ENCODE measurements at regions not wholly inside any gene's neighbourhood (a gene's known extent, or its start where the extent isn't known, plus 50 kb on each side); places are given as distances from the start of the nearest gene placed in this dataset.

DNA sequence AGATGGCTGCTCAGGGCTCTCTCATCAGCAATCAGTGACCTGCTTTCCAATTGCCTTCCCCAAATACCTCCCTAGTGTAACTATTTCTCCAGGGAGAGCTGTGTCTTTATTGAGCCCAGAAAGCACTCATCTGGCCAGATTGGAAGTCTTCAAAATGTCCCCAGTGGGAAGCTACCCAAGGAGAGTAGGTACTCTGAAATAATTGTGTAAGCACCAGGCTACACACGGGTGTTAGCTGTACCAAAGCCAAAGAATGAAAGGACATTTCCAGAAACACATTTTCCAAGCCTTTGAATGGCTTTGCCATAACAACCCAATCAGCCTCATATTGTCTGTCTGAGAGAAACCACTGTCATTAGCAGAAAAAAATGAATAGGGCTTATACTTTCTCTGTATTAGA, 318.8 kb downstream of the FAM170A start:
- TF ChIP-seq GABPA (IDR thresholded peaks at IDR 0.05; ENCODE audit: low read depth) (no peak), YY1 (IDR thresholded peaks at IDR 0.05; ENCODE audit: low read depth) (no peak), GATA2 (CRISPR knock-in tag; IDR thresholded peaks at IDR 0.05) (no peak), JUND (IDR thresholded peaks at IDR 0.05) (no peak), RFX5 (IDR thresholded peaks at IDR 0.05; ENCODE audit: low read length) (no peak), RCOR1 (IDR thresholded peaks at IDR 0.05; ENCODE audit: low read length) (no peak), EP300 (IDR thresholded peaks at IDR 0.05; ENCODE audit: borderline replicate concordance in 1 of 2, low read depth in 1 of 2, low read length in 1 of 2) (no peak)
- no peak overlapping the region for H3K9ac ChIP-seq
- H3K9me3 ChIP-seq: no peaks in the 10 kb centered on the region
- WGBS (ENCODE audit: low lambda C conversion rate): 47% methylated on average over 1 of the region's 1 CpG
- no peak for DNase-seq
- H3K4me1 ChIP-seq (ENCODE audit: control insufficient read depth in 1 of 2, insufficient read depth in 2 of 2, low read depth in 1 of 2, low read length in 1 of 2): no peaks in the 10 kb centered on the region; a peak in 1 of 4 replicates
- no peak overlapping the region for H3K4me3 ChIP-seq (ENCODE audit: low read depth in 2 of 2, low read length in 1 of 2)
- no peak overlapping the region for H2AFZ ChIP-seq (ENCODE audit: low read depth)
- H3K27ac ChIP-seq (ENCODE audit: low read depth in 2 of 2, low read length in 1 of 2): no peak overlapping the region
- H4K20me1 ChIP-seq (ENCODE audit: insufficient read depth): no peaks in the 10 kb centered on the region
- H3K79me2 ChIP-seq (ENCODE audit: insufficient read depth): no peaks in the 10 kb centered on the region
- ChIA-PET POLR2A (no interaction called here), CTCF (interaction anchor here (1.4 kb wide), 1 partner anchor 10 kb away, joined by 3 read pairs; no protein-coding TSS in a partner anchor)
- H3K4me2 ChIP-seq: no peak overlapping the region
- H3K9me2 ChIP-seq: no peaks in the 10 kb centered on the region
- no peaks in the 10 kb centered on the region for H3F3A ChIP-seq (replicated peaks; ENCODE audit: insufficient read depth)
- H3K27me3 ChIP-seq (ENCODE audit: insufficient read depth): no peaks in the 10 kb centered on the region
- no peaks in the 10 kb centered on the region for H3K36me3 ChIP-seq (replicated peaks in 1 of 2; ENCODE audit: control insufficient read depth in 1 of 2, insufficient read depth in 2 of 2, low read length in 1 of 2)

- no peaks in the 10 kb centered on the region for H3K36me3 ChIP-seq (replicated peaks in 1 of 2; ENCODE audit: control insufficient read depth in 1 of 2, insufficient read depth in 2 of 2, low read length in 1 of 2)
- no peak overlapping the region for H3K27ac ChIP-seq (ENCODE audit: low read depth in 2 of 2, low read length in 1 of 2)
- no peak overlapping the region for H3K9ac ChIP-seq
- H3K9me3 ChIP-seq: no peaks in the 10 kb centered on the region
- no peak overlapping the region for H3K4me3 ChIP-seq (ENCODE audit: low read depth in 2 of 2, low read length in 1 of 2)
- DNase-seq: no peak
- H2AFZ ChIP-seq (ENCODE audit: low read depth): no peak overlapping the region
- POLR2A ChIA-PET: no interaction called here
- CTCF ChIA-PET: interaction anchor here (1.4 kb wide), 1 partner anchor 11 kb away, joined by 3 read pairs; no protein-coding TSS in a partner anchor
- H3K79me2 ChIP-seq (ENCODE audit: insufficient read depth): no peaks in the 10 kb centered on the region
- H3K4me1 ChIP-seq (ENCODE audit: control insufficient read depth in 1 of 2, insufficient read depth in 2 of 2, low read depth in 1 of 2, low read length in 1 of 2): no peaks in the 10 kb centered on the region
- H4K20me1 ChIP-seq (ENCODE audit: insufficient read depth): no peaks in the 10 kb centered on the region
- H3F3A ChIP-seq (replicated peaks; ENCODE audit: insufficient read depth): no peaks in the 10 kb centered on the region
- H3K9me2 ChIP-seq: no peaks in the 10 kb centered on the region
- TF ChIP-seq CTCF (IDR thresholded peaks at IDR 0.05) (no peak), EZH2phosphoT487 (IDR thresholded peaks at IDR 0.05; ENCODE audit: borderline replicate concordance, low read depth) (no peak), MEF2A (IDR thresholded peaks at IDR 0.05; ENCODE audit: borderline replicate concordance, low read depth) (no peak), SMC3 (IDR thresholded peaks at IDR 0.05; ENCODE audit: low read depth, low read length) (no peak), SIN3A (IDR thresholded peaks at IDR 0.05; ENCODE audit: borderline replicate concordance, low read depth, low read length) (no peak), RAD21 (IDR thresholded peaks at IDR 0.05; ENCODE audit: low read length) (no peak), TAF1 (IDR thresholded peaks at IDR 0.05; ENCODE audit: borderline replicate concordance, low read depth, low read length) (no peak), NRF1 (IDR thresholded peaks at IDR 0.05; ENCODE audit: low read depth, low read length) (no peak), MXI1 (IDR thresholded peaks at IDR 0.05; ENCODE audit: low read depth, low read length) (no peak), MAX (IDR thresholded peaks at IDR 0.05; ENCODE audit: low read depth) (no peak), GABPA (IDR thresholded peaks at IDR 0.05; ENCODE audit: low read depth) (no peak)
- TF ChIP-seq, protein P1, sequence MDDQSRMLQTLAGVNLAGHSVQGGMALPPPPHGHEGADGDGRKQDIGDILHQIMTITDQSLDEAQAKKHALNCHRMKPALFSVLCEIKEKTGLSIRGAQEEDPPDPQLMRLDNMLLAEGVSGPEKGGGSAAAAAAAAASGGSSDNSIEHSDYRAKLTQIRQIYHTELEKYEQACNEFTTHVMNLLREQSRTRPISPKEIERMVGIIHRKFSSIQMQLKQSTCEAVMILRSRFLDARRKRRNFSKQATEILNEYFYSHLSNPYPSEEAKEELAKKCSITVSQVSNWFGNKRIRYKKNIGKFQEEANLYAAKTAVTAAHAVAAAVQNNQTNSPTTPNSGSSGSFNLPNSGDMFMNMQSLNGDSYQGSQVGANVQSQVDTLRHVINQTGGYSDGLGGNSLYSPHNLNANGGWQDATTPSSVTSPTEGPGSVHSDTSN (IDR thresholded peaks at IDR 0.05): no peak
- TF ChIP-seq, protein P2, sequence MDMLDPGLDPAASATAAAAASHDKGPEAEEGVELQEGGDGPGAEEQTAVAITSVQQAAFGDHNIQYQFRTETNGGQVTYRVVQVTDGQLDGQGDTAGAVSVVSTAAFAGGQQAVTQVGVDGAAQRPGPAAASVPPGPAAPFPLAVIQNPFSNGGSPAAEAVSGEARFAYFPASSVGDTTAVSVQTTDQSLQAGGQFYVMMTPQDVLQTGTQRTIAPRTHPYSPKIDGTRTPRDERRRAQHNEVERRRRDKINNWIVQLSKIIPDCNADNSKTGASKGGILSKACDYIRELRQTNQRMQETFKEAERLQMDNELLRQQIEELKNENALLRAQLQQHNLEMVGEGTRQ (IDR thresholded peaks at IDR 0.05; ENCODE audit: borderline replicate concordance, low read depth, low read length): no peak
- WGBS (ENCODE audit: low lambda C conversion rate): 73% methylated on average over 1 of the region's 1 CpG
- H3K4me2 ChIP-seq: no peak overlapping the region
- H3K27me3 ChIP-seq (ENCODE audit: insufficient read depth): no peaks in the 10 kb centered on the region
Observed at GRCh38 chr5:119949426-119949999, 320.2 kb downstream of the FAM170A start.
